GM18868 (cell line): ENCODE measurements at regions not wholly inside any gene's neighbourhood (a gene's known extent, or its start where the extent isn't known, plus 50 kb on each side); places are given as distances from the start of the nearest gene placed in this dataset.

ENCODE experiments used
- ATAC-seq: cut with Tn5 transposase; IDR thresholded peaks from one replicate; pipeline ENCODE4 v1.9.1; 2021; ENCODE audit warnings: mild to moderate bottlenecking, moderate library complexity; ENCODE audit not compliant: unreplicated experiment

DNA sequence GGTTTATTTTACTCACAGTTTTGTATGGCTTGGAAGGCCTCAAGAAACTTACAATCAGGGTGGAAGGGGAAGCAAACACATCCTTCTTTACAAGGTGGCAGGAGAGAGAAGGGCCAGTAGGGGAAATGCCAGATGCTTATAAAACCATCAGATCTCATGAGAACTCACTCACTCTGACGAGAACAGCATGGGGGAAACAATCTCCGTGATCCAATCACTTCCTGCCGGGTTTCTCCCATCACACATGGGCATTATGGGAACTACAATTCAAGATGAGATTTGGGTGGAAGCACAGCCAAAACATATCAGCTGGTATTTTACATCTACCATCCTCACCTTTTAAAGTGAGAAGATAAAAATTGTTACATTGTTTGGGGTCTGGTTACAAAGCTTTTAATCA lies 427.9 kb upstream of the CDH7 start:
- ATAC-seq, result no peak

DNA sequence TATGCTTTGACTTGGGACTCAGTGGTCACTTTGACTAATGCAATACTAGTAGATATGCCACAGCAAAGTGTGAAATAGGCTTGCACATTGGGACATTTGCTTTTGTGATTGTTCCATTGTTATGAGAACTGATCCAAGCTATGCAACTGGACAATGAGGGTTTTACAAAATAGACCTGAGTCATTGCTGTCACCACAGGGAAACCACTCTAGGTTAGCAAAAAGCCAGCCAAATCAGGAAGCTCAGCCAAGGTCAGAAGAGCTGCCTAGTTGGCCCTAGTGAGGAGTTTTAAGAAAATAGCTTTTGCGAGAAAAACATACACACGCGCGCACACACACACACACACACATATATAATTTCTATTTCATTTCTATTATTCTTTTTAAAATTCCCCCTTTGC lies 452.4 kb upstream of the CDH7 start:
- no peak for ATAC-seq

DNA sequence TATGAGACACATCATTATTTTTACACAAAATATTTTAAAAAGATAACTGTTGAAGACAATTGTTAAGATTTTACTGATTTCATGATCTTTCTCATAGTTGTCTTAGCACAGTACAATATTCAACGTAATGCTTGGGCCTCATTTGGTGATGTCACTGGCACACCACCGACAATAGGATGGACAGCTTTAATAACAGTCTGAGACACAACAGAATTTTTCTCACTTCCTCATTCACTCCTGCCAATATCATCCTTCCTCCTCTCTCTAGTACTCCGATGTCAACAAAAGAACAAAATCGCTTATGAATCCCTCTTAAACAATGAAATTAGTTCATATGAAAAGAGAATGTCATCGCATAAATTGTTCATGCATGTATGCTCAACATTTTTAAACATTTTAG lies 461.9 kb upstream of the CDH7 start:
- no peak for ATAC-seq

DNA sequence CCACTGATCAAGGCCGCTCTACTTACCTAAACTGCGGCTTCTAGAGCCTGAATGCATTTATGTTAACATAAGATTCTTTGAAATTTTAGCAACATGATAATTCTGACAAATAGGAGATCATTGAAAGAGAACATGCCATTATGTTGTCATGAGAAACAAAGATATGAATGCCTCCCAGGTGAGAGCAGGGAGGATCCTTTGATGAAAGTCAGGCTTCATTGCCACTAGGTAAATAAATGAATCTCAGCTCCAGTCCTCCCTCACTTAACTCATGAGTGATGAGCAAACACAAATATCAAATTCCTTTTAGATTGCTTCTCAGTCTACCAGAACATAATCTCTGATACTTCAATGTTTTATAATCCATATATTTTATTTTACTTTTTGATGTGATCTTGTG lies 463.2 kb upstream of the CDH7 start:
- no peak for ATAC-seq

DNA sequence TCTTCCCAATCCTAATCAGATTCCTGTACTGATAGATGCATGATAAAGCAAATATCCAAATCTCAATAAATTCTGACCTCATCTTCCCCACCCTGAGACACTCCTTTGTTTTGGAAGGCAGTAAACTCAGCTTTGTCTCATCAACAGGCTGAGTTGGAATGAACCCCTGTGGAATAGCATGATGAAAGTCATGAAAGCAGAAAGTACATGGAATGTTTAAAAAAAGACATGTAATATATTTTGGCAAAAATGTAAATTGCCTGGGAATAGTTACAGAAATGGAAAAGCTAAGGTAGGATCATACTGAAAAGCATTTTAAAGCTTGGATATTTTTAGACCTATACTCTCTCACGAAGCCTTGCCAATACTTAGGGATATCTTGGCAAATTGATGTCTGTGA lies 468.7 kb upstream of the CDH7 start:
- no peak for ATAC-seq

DNA sequence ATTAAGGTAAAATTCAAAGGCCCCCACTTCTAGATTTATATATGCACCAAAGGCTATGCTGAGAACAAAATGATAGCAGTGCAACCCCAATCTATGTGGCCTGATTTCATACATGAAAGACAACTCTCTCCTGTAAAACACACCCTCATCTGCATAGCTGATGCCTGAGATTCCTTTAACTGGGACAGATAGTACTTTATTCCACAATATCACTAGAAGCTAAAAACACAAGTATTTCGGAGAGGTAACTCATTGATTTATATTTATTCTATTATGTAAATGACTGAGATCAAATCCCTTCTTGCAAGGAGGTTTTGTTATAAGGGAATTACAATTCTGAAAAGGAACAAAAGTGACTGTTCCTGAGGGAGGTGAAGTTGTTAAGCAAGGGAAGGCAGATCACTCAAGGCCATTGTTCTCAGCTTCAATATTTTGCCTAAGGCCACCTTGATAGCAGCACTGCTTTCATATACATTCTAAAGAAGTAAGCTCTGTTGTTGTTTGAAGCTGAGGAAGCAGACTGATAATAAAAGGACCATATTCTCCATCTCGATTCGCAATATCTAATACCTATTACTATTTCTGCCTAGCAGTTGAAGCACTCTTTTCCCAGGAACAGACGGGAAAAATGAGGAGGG lies 471.0 kb upstream of the CDH7 start:
- ATAC-seq, result no peak

DNA sequence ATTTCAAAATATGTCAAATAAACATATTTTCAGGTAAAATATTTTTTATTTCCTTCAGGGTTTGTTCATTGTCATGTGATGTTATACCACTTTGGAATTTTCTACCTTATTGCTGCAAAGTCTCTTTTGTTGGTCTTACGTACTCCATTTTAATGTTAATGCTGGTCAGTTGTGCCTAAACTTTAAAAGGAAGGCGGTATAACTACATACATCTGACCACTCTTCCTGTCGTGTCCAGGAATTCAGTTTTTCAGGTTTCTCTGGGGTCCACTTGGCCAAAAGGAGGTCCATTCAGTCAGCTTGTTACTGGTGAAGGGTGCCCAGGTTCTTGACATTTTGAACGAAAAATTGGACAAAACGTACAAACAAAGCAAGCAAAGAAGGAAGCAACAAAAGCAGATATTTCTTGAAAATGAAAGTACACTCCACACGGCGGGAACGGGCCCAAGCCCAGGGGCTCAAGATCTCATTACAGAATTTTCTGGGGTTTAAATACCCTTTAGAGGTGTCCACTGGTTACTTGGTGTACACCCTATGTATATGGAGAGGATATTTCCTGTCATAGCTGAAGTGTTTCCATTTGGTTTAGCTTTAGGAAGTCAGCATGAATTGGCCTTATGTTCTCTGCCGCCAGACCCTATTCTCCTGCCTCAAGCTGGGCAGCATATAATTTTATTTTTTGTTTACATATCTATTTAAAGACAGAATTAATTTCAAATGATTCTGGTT lies 471.7 kb upstream of the CDH7 start:
- ATAC-seq, result no peak

DNA sequence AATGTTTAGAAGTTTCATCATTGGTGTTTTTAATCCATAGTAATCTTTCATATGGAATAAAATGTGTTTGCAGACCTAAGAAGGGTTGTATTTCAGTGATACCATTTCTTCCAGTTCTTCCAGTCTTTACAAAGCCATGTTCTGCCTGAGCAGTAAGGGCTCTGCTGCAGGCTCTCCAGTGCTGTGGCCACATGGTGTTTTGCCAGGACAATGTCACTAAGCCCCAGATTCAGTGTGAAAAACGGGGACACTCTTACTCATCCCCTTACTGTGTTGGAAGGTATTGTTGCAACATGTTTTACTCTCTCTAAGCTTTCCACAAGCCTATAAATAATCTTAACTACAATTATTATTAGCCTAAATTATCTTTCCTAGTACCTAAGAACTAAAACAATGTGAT lies 481.4 kb upstream of the CDH7 start:
- ATAC-seq, result no peak

DNA sequence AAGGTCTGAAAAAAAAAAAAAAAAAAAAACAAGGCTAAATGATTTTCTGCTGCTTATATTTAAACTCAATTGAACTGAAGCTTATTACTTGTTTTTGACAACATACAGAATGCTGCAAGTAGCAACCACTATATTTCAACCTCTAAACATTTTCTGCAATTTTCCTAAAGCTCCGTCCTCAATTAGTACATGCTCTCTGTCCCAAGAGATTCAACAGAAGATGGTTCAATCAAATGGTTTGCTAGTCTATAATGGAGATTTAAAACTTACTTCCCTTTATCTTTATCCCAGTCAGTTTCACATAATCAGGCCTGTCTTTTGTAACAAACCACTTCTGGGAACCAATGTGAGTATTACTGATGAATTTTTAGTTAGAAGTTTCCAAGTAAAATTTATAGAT lies 485.1 kb upstream of the CDH7 start:
- no peak for ATAC-seq

DNA sequence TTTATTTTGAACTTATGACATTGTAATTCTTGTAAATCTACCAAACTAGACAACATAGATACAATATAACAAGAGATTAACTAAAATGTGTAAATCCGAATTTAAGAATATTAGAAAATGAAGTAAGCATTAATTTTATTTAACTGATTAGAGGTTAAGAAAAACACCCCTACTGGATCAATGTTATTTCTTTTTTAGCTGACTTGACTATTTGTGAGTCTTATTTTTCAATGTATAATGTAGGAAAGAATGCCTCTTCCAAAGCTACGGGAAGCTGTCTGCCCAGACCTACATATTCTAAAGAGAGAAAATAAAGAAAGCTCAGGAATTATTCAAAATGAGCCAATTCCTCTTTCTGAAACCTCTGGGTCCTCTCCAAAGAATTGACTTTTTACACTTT lies 490.8 kb upstream of the CDH7 start:
- no peak for ATAC-seq

DNA sequence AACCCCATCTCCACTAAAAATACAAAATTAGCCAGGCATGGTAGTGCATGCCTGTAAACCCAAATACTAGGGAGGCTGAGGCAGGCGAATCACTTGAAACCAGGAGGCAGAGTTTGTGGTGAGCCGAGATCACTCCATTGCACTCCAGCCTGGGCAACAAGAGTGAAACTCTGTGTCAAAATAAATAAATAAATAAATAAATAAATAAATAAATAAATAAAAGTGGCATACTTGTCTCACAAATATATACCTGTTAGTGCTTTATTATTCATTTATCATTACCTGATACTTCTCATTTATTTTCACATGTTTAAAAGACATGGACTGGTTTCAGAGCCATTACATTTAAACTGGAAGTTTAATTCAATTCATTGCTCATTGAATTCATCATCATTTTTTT lies 491.4 kb upstream of the CDH7 start:
- no peak for ATAC-seq

DNA sequence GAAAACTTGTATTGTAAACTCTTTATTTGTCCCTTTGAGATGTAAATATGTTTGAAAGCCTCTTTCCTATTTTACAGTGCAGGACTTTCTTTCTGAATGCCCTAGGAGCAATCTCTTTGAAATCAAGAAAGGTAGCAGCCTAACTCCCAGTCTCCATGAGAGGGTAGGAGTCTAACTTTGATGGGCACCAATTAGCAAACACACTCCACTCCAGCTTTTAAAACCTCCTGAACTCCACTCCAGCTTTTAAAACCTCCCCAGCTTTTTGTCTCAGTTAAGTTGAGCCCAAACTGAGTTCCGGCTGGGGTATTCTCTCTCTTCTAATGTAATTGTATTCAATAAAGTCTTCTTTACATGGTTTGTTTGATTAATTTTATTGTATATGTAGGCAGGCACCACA lies 493.7 kb upstream of the CDH7 start:
- ATAC-seq, result no peak

DNA sequence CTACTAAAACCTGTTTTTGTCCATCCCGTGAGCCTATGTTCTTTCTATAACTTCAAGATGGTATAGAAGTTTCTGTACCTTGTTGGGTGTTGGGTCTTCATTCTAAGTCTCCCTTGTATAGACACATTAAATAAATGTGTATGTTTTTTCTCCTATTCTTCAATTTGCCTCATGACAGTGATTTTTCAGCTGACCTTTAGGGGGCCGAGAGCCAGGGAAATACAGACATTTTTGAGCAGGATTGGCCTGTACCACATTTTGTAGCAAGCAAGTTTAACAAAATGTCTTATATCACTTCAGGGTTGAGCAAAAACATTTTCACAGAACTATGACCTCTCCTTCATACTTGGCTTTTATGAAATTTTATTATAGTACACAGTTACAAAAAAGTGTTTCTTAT lies 495.4 kb upstream of the CDH7 start:
- no peak for ATAC-seq

DNA sequence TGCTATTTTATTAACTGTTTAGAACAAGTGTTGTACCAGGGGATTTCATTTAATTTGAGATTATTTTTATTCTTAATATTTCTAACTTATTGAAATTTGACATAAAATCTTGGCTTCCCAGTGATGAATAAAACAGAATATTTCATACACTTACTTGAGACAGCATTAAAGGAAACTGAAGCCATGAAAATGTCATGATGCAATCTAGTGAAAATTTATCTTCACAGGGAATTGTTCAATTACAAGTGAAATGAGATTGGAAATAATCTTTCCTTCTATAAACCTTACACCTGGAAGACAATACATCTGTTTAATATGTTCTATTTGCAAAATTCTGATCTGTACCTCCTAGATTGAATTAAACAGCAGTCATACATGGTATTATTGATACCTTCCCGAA lies 511.0 kb upstream of the CDH7 start:
- no peak for ATAC-seq

DNA sequence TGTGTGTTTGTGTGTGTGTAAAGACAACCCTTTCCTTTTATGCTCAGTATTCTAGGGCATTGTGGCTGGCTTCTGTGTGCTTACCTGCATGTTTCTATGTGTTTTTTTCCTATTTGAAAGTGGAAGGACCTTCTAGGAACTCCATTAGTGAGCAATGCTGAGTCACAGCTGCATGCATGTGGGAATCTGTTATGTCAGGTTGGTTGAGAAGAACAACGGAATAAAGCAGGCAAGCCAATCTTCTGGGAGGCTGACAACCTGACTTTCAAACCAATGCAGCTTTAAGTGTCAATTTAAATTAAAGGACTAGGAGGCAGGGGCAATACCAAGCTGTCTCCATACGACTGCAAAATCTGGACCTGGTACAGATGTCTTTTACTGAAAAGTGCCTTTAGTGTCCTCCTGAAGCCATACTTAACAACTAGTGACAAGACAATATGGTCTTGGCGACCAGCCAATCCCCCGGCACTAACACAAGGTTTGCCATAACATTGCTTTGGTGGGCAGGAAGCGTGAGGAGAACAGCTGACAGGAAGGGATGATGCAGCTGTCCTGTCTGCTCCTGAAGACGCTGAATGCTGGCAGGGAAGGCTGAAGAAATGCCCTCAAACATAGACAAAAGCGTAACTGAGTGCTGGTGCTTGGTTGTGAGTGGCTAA lies 514.7 kb upstream of the CDH7 start:
- no peak for ATAC-seq

DNA sequence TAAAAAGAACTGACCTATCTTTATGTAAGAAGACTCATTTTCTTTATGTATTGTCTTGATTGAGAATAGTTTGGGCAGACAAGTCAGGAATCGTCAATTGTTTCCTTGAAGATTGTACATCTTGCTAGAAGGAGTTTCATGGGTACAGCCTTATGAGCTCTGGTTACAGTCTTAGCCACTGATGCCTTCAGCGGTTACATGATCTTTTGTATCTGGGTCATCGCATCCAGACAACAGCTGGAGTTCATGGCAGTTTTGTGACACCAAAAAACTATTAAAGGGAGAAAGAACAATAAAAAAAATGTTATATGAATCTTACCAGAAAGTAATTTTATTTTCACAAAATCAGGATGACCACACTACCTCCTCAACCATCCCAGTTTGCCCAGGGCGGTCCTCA lies 520.5 kb upstream of the CDH7 start:
- no peak for ATAC-seq

DNA sequence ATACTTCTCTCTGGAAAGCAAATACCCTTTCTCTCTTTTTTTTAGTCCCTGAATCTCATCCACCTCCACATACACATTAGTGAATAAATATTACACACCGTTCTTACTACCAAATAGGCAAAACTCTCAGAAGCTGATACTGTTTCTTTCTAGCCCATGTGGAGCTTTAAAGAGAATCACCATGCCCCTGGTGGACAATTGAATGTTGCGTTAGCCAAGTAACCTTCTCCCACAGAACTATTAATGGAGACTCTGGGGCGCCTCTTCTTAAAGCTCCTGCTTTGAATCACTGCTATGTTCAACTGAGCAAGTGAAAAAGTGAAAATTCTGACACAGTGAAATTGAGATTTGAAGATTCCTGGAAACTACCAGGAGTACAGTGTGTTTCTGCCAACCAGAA lies 522.8 kb upstream of the CDH7 start:
- peak; percentile 43 for ATAC-seq

DNA sequence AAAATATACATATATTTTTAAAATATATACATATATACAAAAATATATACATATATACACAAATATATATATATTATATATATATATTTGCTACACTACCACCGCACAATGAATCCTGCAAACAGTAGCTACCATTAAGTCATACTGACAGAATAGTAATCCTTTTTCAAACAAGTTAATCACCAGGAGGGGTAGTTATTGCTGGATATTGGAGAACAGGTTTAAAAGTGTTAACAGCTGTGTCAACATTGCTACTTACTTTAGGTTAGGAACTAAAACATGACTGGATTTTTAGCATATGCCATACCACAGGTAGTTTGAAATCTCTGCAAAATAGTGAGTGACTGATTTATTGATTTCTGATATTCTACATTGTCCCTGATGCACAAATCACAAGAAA lies 529.1 kb upstream of the CDH7 start:
- no peak for ATAC-seq

DNA sequence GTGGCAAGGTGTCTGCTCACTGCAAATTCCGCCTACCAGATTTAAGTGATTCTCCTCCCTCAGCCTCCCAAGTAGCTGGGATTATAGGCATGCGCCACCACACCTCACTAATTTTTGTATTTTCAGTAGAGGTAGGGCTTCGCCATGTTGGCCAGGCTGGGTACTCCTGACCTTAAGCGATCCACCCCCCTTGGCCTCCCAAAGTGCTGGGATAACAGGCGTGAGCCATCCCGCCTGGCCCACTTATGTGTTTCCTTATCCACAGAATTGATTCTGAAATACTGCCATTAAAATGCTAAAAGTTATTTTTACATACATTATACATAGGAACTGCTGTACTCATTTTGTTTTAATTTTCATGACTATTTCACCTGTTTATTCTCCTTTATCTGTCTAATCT lies 529.7 kb upstream of the CDH7 start:
- ATAC-seq, result no peak

DNA sequence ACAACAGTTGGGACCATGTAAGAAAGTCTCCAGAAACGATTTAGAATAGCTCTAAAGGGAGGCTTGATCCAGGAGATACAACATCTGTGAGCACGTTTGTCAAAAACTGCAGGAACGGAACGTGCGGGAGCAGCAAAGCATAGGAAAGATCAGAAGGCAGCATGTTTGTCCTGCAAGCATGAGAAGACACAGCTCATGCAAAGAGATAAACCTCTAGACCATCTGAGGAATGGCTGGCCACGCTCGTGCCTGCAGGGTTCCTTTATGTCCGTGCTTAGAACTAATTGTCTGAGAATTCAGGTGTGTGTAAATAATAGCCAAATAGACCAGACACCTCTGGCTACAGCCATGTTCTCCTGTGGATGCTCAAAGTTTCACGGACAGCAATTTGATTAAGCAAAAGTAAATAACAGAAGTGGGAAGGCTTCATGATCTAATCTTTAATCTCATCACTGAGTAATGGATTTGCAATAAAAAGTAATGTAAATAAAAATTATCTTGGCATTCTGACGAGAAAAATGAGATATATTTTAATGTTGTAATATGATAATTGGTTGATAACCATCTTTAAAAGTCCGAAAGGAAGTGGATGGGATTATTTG lies 534.8 kb upstream of the CDH7 start:
- no peak for ATAC-seq

DNA sequence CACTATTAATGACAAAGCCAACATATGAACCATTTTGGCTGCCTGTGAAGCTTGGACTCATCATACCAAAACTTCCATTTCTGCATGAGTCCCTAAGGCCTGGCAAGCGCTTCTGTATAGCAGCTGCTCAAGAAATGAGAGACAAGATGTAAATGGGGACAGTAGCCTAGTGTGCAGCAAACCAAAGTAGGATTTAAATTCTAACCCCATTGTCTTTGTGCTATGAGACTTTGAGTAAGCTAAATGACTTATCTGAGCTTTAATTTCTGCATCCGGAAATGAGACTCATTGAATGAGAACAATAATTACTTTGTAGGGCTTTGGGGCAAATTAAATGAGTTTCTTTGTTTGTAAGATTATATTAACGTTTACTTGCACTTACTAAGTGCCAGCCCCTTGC lies 536.4 kb upstream of the CDH7 start:
- no peak for ATAC-seq
